ENCODE measurements at regions not wholly inside any gene's neighbourhood (a gene's known extent, or its start where the extent isn't known, plus 50 kb on each side); places are given as distances from the start of the nearest gene placed in this dataset.

- no peak for DNase-seq (ENCODE audit: low read depth)
Observed at GRCh38 chrX:149124526-149125108, 380.5 kb downstream of the IDS start.

GRCh38 chrX:149121206-149121920, 383.7 kb downstream of the IDS start:
- H3K27me3 ChIP-seq (ENCODE audit: control insufficient read depth, insufficient read depth, low read length), result no peaks in the 10 kb centered on the region
- no peaks in the 10 kb centered on the region for H3K36me3 ChIP-seq (ENCODE audit: control insufficient read depth, insufficient read depth, low read length)
- DNase-seq (ENCODE audit: low read depth), result no peak
- TF ChIP-seq CTCF (IDR thresholded peaks at IDR 0.05; ENCODE audit: insufficient read depth, low read length, poor library complexity, severe bottlenecking), result no peak
- H3K4me3 ChIP-seq (ENCODE audit: low read depth, low read length), result no peak overlapping the region

More at GRCh38 chrX:149124526-149125108, 380.5 kb downstream of the IDS start:
- H3K4me3 ChIP-seq (ENCODE audit: low read depth, low read length), result no peak overlapping the region
- H3K27me3 ChIP-seq (ENCODE audit: control insufficient read depth, insufficient read depth, low read length), result no peaks in the 10 kb centered on the region
- no peaks in the 10 kb centered on the region for H3K36me3 ChIP-seq (ENCODE audit: control insufficient read depth, insufficient read depth, low read length)
- no peak for TF ChIP-seq CTCF (IDR thresholded peaks at IDR 0.05; ENCODE audit: insufficient read depth, low read length, poor library complexity, severe bottlenecking)

GRCh38 chrX:149120459-149120858, 384.6 kb downstream of the IDS start:
- no peaks in the 10 kb centered on the region for H3K36me3 ChIP-seq (ENCODE audit: control insufficient read depth, insufficient read depth, low read length)
- TF ChIP-seq CTCF (IDR thresholded peaks at IDR 0.05; ENCODE audit: insufficient read depth, low read length, poor library complexity, severe bottlenecking), result no peak
- no peak for DNase-seq (ENCODE audit: low read depth)
- H3K27me3 ChIP-seq (ENCODE audit: control insufficient read depth, insufficient read depth, low read length), result no peaks in the 10 kb centered on the region
- no peak overlapping the region for H3K4me3 ChIP-seq (ENCODE audit: low read depth, low read length)

- no peaks in the 10 kb centered on the region for H3K36me3 ChIP-seq (ENCODE audit: control insufficient read depth, insufficient read depth, low read length)
- DNase-seq (ENCODE audit: low read depth), result no peak
- no peak for TF ChIP-seq CTCF (IDR thresholded peaks at IDR 0.05; ENCODE audit: insufficient read depth, low read length, poor library complexity, severe bottlenecking)
- no peak overlapping the region for H3K4me3 ChIP-seq (ENCODE audit: low read depth, low read length)
- H3K27me3 ChIP-seq (ENCODE audit: control insufficient read depth, insufficient read depth, low read length), result no peaks in the 10 kb centered on the region
Observed at GRCh38 chrX:149114874-149115273, 390.2 kb downstream of the IDS start.

GRCh38 chrX:149114001-149114400, 391.1 kb downstream of the IDS start:
- no peak for TF ChIP-seq CTCF (IDR thresholded peaks at IDR 0.05; ENCODE audit: insufficient read depth, low read length, poor library complexity, severe bottlenecking)
- DNase-seq (ENCODE audit: low read depth), result no peak
- Histone ChIP-seq H3K36me3 (ENCODE audit: control insufficient read depth, insufficient read depth, low read length) (no peaks in the 10 kb centered on the region), H3K27me3 (ENCODE audit: control insufficient read depth, insufficient read depth, low read length) (no peaks in the 10 kb centered on the region), H3K4me3 (ENCODE audit: low read depth, low read length) (no peak overlapping the region)

GRCh38 chrX:149097786-149098185, 407.3 kb downstream of the IDS start:
- TF ChIP-seq CTCF (IDR thresholded peaks at IDR 0.05; ENCODE audit: insufficient read depth, low read length, poor library complexity, severe bottlenecking), result no peak
- Histone ChIP-seq H3K36me3 (ENCODE audit: control insufficient read depth, insufficient read depth, low read length) (no peaks in the 10 kb centered on the region), H3K27me3 (ENCODE audit: control insufficient read depth, insufficient read depth, low read length) (no peaks in the 10 kb centered on the region), H3K4me3 (ENCODE audit: low read depth, low read length) (no peak overlapping the region)
- DNase-seq (ENCODE audit: low read depth), result no peak

All from kidney epithelial cell (primary cell).